ENCODE measurements at regions not wholly inside any gene's neighbourhood (a gene's known extent, or its start where the extent isn't known, plus 50 kb on each side); places are given as distances from the start of the nearest gene placed in this dataset.

GRCh38 chr15:39157882-39158281 lies 423.0 kb upstream of the THBS1 start:
- TF ChIP-seq CTCF (IDR thresholded peaks at IDR 0.05; ENCODE audit: low read length) (no peak), EZH2phosphoT487 (IDR thresholded peaks at IDR 0.05; ENCODE audit: low read length) (no peak)

All from MM.1S (cell line).